ENCODE measurements at regions not wholly inside any gene's neighbourhood (a gene's known extent, or its start where the extent isn't known, plus 50 kb on each side); places are given as distances from the start of the nearest gene placed in this dataset.

GRCh38 chr11:112858289-112859023 is 102.8 kb upstream of the NCAM1 start:
- DNase-seq (ENCODE audit: low spot score) = no peak

- no peak for DNase-seq (ENCODE audit: low spot score)
Measured at GRCh38 chr11:112859787-112860186, 101.4 kb upstream of the NCAM1 start.

DNA sequence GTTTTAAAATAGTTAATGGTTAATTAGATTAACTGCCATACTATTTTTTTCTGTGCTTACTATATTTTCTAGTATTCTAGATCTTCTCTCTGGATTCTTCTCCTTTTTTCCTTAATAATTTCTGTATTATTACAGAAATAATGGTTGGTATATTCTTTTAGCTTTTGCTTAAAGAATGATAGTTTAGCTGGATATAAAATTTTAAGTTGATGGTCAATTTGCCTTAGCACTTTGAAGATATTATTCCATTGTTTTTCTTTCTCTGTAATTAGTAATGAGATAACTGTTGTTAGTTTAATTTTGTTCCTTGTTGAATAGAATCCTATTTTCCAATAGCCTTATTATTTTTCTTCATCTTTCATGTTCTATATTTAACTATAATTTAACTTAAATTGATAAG is 99.9 kb upstream of the NCAM1 start:
- DNase-seq (ENCODE audit: low spot score) = no peak

GRCh38 chr11:112863305-112863704 is 97.9 kb upstream of the NCAM1 start:
- no peak for DNase-seq (ENCODE audit: low spot score)

- no peak for DNase-seq (ENCODE audit: low spot score)
Measured at GRCh38 chr11:112864672-112865071, 96.5 kb upstream of the NCAM1 start.

GRCh38 chr11:112871909-112872500 is 89.2 kb upstream of the NCAM1 start:
- no peak for DNase-seq (ENCODE audit: low spot score)

- DNase-seq (ENCODE audit: low spot score) = no peak
Measured at GRCh38 chr11:112874980-112875379, 86.2 kb upstream of the NCAM1 start.

DNA sequence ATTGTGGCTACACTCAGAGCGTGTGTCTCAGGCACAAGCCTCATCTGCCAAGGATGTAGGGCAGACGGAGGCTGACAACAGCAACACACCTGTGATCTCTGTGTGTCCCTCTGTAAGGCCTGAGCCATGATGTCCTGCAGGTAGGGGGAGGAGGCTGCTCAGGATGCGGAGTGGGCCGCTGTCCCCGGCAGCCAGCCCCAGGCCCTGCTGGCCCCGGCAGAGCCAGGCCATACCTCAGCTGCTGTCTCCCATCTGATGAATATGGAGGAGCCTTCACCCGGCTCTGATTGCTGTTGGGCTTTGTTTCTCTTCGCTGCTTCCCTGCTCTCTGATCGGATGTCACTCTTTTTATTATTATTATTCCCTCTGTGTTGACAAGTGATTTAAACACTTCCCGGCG is 83.6 kb upstream of the NCAM1 start:
- DNase-seq (ENCODE audit: low spot score) = no peak

GRCh38 chr11:112878033-112878601 is 83.1 kb upstream of the NCAM1 start:
- DNase-seq (ENCODE audit: low spot score) = no peak

DNA sequence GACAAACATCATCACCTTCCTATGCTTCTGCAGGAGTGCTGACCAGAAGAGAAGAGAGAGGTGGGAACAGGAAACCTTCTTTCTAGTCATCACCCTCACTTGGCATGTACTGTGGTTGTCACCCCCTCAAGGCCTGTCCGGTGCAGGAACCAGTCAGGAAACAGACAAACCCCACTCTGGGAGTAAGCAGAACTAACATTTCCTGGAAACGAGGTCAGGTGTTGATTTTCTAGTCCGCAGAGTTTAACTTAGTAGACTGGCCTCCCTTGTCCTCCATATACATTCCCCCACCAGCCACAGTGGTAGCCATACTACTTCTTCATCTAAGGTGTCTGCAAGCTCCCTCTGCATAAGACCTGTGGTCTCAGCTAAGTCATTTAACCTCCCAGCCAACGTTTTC is 80.7 kb upstream of the NCAM1 start:
- no peak for DNase-seq (ENCODE audit: low spot score)

GRCh38 chr11:112881461-112881860 is 79.8 kb upstream of the NCAM1 start:
- DNase-seq (ENCODE audit: low spot score) = peak; percentile 69

GRCh38 chr11:112882494-112883381 is 78.5 kb upstream of the NCAM1 start:
- no peak for DNase-seq (ENCODE audit: low spot score)

DNA sequence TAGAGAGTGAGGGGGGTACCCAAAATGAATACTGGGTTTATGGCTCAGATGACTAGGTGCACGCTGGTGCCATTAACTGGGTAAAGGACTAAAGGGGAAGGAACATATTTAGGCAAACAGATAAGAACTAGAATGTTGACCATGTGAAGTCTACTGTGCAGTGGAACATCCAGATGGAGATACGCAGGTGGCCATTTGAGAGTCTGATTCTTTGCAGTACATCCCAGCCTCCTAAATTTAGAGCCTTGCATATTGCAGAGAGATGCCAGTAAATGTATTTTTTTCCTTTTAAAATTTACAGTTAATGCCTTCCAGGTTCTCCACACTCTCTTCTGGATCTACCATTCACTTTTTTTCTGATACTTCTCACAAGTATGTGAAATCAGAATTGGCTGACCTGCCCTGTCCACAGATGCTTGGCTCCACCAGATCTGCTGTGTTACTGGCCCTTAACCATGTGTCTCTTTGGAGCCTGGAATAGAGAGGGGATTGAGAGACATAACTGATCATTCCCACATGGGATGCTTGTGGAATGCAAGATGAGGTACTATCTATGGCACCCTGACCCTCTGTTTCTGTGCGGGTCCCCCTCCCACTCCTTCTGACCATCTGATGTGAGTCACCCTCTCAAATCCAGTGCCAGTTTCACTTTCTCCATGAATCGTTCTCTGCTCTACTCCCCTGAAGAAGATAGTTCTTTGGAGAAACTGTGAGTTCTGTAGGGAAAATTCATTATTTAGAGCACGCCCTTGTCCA is 77.0 kb upstream of the NCAM1 start:
- DNase-seq (ENCODE audit: low spot score) = peak; percentile 7

DNA sequence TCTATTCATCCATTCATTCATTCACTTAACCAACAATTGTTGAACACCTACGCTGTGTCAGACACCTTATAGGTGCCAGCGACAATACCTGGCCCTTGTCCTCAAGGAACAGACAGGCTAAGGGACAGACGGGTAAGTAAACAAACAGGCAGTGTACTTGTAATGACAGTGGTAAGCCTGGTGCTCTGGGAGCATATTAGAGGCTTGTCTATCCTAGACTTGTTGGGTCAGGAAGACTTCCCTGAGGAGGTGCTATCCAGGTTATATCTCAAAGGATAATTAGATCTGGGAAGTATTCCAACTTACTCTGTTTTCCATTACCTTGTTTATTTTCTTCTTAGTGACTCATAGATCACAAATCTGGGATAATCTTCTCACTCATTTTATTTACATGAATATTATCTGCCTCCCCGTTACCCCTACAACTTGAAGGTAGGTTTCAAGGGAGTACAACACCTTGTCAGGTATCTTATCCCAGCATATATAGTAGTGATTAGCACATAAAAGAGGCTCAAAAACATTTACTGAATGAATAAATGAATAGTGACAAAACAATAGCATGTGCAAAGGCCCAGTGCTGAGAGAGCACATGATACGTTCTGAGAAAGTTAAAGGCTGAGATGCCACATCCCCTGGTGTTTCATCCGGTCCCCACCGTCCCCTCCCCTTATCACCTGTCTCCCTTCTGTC is 75.3 kb upstream of the NCAM1 start:
- DNase-seq (ENCODE audit: low spot score) = no peak

GRCh38 chr11:112886434-112887370 is 74.5 kb upstream of the NCAM1 start:
- peak; percentile 7 for DNase-seq (ENCODE audit: low spot score)

DNA sequence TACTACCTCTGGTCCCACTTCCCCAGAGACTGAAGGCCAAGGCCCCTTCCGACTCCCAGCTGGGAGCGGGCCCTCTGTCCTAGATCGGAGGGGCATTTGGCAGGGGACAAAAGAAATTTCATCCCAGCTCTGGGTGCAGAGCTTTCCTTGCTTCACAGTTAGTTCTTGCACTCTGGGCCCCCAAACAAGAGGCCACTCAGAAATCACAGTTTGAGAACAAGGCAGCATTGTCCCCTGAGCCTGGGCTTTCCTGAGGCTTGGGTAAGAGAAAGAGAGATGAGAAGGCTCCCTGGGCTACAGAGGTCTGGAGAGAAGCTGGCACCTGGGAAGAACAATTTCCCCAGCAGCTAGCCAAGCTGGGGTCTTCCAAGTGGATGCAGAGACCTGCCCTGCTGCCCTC is 71.8 kb upstream of the NCAM1 start:
- no peak for DNase-seq (ENCODE audit: low spot score)

- no peak for DNase-seq (ENCODE audit: low spot score)
Measured at GRCh38 chr11:112899235-112900006, 61.8 kb upstream of the NCAM1 start.

DNA sequence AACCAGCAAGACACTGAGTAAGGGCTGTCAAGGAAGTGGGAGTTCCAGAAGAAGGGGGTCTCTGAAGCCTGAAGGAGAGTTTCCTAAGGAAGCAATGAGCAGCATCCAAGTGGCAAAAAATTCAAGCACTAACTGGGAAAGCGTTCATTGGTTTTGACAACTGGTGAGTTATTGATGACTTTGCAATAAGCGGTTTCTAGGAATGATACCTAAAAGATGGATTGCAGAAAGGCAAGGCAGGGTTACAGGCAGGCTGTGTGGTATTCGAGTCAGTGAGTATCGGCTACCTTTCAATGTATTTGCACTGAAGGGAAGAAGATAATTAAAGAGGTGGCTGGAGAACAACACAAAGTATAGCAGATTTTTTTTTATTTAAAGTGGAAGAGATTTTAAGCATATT is 59.3 kb upstream of the NCAM1 start:
- DNase-seq (ENCODE audit: low spot score) = no peak

DNA sequence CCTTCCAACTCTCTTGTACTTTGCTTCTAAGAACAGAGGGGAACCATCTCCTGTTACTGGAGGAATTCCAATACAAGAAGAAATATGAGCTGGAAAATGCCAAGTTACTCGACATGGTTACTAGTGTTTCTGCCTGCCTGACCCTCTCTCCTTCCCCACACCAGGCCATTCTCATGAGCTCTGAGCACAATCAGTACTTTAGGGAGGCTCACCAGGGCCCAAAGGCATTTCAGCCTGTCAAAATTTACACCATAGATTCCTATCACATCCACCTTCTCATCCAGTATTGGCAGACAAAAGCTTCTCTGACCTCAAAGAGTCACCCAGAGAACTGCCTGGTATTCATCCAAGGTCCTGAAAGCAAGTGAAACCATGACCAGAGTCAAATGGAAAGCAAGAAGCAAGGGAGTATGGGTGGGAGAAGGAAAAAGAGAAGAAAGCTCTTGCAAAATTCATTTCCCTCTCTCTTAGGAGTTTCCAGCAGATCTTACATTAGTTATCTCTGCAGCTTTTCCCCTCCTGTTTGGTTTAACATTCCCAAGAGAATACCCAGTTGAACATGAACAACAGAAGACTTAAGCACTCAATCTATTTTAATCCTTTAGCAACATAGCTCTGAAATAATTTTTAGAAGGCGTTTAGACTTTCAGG is 58.7 kb upstream of the NCAM1 start:
- DNase-seq (ENCODE audit: low spot score) = no peak
